KMS-11 (cell line): ENCODE measurements at regions not wholly inside any gene's neighbourhood (a gene's known extent, or its start where the extent isn't known, plus 50 kb on each side); places are given as distances from the start of the nearest gene placed in this dataset.
"Not testable (repeated sequence)": the region's sequence is repeated elsewhere in the genome, so short reads cannot be mapped to it uniquely, and the experiment has no call there.

Experiments used
- H2AFZ ChIP-seq: fragments of 200-600 bp; sonication (generic); 2 replicates; pipeline ENCODE4 v1.6.1; 2016; ENCODE audit warnings: antibody characterized with exemption, mixed run types, low read depth
- H3K27ac ChIP-seq: fragments of 200-600 bp; sonication (generic); 2 replicates; pipeline ENCODE4 v1.6.1; 2016; ENCODE audit warnings: mild to moderate bottlenecking, mixed run types
- H3K27me3 ChIP-seq: fragments of 200-600 bp; sonication (generic); 2 replicates; pipeline ENCODE4 v1.6.1; 2017; ENCODE audit warnings: mild to moderate bottlenecking, low read depth, mixed run types, moderate library complexity; ENCODE audit not compliant: insufficient read depth
- H3K36me3 ChIP-seq: fragments of 200-600 bp; sonication (generic); 2 replicates; pipeline ENCODE4 v1.6.1; 2017; ENCODE audit warnings: mild to moderate bottlenecking, mixed run types; ENCODE audit not compliant: insufficient read depth
- H3K4me1 ChIP-seq: fragments of 200-600 bp; sonication (generic); 2 replicates; pipeline ENCODE4 v1.6.1; 2016; ENCODE audit warnings: mild to moderate bottlenecking, low read depth, mixed run types; ENCODE audit not compliant: poor library complexity, severe bottlenecking
- H3K4me2 ChIP-seq: fragments of 200-600 bp; sonication (generic); 2 replicates; pipeline ENCODE4 v1.7.0; 2016; ENCODE audit warnings: mild to moderate bottlenecking, mixed run types
- H3K4me3 ChIP-seq: fragments of 200-600 bp; sonication (generic); IDR thresholded peaks from 2 replicates; pipeline ENCODE4 v1.6.1; 2017; ENCODE audit warnings: low read depth, low read length, mixed read lengths; ENCODE audit not compliant: insufficient read depth
- H3K79me2 ChIP-seq: fragments of 200-600 bp; sonication (generic); 2 replicates; pipeline ENCODE4 v1.6.1; 2016; ENCODE audit warnings: low read depth, mixed run types; ENCODE audit not compliant: insufficient read depth
- H3K9ac ChIP-seq: fragments of 200-600 bp; sonication (generic); 2 replicates; pipeline ENCODE4 v1.6.1; 2016; ENCODE audit warnings: mild to moderate bottlenecking, mixed run types
- H4K20me1 ChIP-seq: fragments of 200-600 bp; sonication (generic); 2 replicates; pipeline ENCODE4 v1.6.1; 2016; ENCODE audit warnings: mild to moderate bottlenecking, mixed run types; ENCODE audit not compliant: insufficient read depth
- CTCF ChIP-seq: fragments of 200-600 bp; sonication (generic); conservative IDR thresholded peaks from 2 replicates; pipeline ENCODE4 v1.6.1; 2017; ENCODE audit warnings: low read depth, mild to moderate bottlenecking, antibody characterized with exemption, low read length, moderate library complexity, mixed read lengths

- Histone ChIP-seq H3K36me3 (no peaks in the 10 kb centered on the region), H3K9ac (no peak overlapping the region), H3K27ac (no peak overlapping the region), H3K4me3 (no peak overlapping the region), H3K4me2 (no peak overlapping the region), H3K4me1 (peaks cover 6% of the 10 kb centered on the region), H3K79me2 (no peaks in the 10 kb centered on the region), H3K27me3 (no peaks in the 10 kb centered on the region), H2AFZ (no peak overlapping the region), H4K20me1 (no peaks in the 10 kb centered on the region)
- no peak for TF ChIP-seq CTCF
Measured at GRCh38 chr2:64812285-64812684, 158.6 kb upstream of the SERTAD2 start.

GRCh38 chr2:64814007-64814406 is 160.3 kb upstream of the SERTAD2 start:
- Histone ChIP-seq H3K4me1 (no peaks in the 10 kb centered on the region), H3K9ac (no peak overlapping the region), H3K4me2 (no peak overlapping the region), H2AFZ (no peak overlapping the region), H4K20me1 (no peaks in the 10 kb centered on the region), H3K36me3 (no peaks in the 10 kb centered on the region), H3K27ac (no peak overlapping the region), H3K4me3 (no peak overlapping the region), H3K79me2 (no peaks in the 10 kb centered on the region), H3K27me3 (no peaks in the 10 kb centered on the region)
- TF ChIP-seq CTCF, result no peak

- H3K36me3 ChIP-seq, H3K27ac ChIP-seq, H3K4me1 ChIP-seq, H3K27me3 ChIP-seq, H3K4me2 ChIP-seq, H2AFZ ChIP-seq, H3K79me2 ChIP-seq, H3K4me3 ChIP-seq, H4K20me1 ChIP-seq, H3K9ac ChIP-seq: not testable (repeated sequence)
Measured at GRCh38 chr2:64816526-64816925, 162.8 kb upstream of the SERTAD2 start.

GRCh38 chr2:64817453-64817852 is 163.7 kb upstream of the SERTAD2 start:
- Histone ChIP-seq H3K27ac (no peak overlapping the region), H3K4me2 (no peak overlapping the region), H3K27me3 (no peaks in the 10 kb centered on the region), H3K9ac (no peak overlapping the region), H3K4me1 (no peaks in the 10 kb centered on the region), H3K36me3 (no peaks in the 10 kb centered on the region), H3K79me2 (no peaks in the 10 kb centered on the region), H4K20me1 (no peaks in the 10 kb centered on the region), H2AFZ (no peak overlapping the region), H3K4me3 (no peak overlapping the region)
- TF ChIP-seq CTCF, result no peak

- Histone ChIP-seq H4K20me1 (no peaks in the 10 kb centered on the region), H3K9ac (no peak overlapping the region), H3K4me2 (no peak overlapping the region), H3K4me3 (no peak overlapping the region), H3K79me2 (no peaks in the 10 kb centered on the region), H3K4me1 (no peaks in the 10 kb centered on the region), H3K27ac (no peak overlapping the region), H3K36me3 (no peaks in the 10 kb centered on the region), H3K27me3 (no peaks in the 10 kb centered on the region), H2AFZ (no peak overlapping the region)
- no peak for TF ChIP-seq CTCF
Measured at GRCh38 chr2:64818664-64819060, 164.9 kb upstream of the SERTAD2 start.
